ENCODE measurements at regions not wholly inside any gene's neighbourhood (a gene's known extent, or its start where the extent isn't known, plus 50 kb on each side); places are given as distances from the start of the nearest gene placed in this dataset.

DNA sequence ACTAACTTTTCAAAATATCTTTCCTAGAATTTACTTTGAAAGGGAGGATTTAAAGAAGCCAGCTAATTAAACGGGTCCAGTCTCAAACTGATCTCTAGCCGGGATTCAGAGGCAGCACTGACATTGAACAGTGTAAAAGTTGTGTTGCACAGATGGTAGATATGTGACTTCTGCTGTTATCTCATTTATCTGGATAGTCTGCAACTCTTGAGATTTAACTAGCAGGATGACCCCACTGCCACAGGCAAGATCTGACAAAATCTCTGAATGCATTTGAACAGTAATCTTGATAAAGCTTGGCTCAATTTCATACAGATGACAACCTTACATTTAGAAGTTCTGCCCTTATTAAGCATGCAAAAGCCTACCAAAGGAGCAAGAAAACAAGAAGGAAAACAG, 138.0 kb upstream of the CPNE8 start:
- DNase-seq: no peak

DNA sequence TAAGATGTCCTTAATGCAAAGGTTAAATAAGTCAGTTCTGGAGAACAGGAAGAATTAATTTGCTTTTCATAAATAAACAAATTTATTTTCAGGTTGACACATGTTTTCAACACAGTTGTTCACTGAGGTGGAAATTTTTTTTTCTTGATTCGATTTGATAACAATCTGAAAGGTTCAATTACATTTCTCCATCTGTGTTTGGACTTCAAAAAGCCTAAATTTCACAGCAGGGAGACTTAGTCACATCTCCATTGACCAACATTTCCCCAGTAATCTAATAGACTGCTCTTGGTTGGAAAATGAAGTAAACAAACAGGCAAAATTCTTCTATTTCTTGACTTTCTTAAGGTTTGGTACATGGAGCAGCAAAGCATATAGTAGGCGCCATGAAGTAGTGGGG, 134.9 kb upstream of the CPNE8 start:
- DNase-seq: no peak

DNA sequence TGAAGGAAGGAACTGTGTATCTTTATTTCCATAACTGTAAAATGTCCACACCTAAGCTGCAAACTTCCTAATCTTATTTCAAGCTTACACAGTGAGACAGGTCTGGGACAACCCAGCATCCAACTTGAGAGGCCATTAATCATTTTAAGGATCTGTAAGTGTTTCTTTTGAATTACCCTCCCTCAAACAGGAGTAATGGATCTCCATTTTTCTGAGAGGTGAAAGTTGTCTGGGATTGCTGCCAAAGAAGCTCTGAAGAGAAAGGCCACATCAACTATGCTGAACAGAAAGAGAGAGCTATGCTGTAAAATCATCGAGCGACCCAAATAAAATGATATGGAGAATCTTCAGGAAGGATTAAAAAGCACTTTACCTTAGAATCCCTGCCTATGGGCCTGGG, 131.7 kb upstream of the CPNE8 start:
- no peak for DNase-seq

DNA sequence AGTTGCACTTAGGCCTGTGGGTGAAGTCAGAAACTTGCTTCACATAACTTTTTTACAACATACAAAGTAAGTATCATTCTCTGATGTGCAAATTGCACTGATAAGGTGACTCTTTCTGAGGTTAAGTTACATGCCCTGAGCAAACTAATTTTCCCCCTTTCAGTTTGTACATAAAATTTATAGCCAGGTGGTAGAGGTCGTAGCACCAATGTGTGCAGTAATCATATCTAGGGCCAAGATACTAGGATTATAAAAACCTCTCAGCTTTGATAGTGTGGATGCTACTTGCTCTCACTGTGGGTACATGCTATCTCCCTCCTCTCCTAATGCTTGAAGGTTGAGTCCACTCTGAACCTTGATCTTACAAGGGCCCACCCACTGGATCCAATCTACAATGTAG, 130.7 kb upstream of the CPNE8 start:
- no peak for DNase-seq

DNA sequence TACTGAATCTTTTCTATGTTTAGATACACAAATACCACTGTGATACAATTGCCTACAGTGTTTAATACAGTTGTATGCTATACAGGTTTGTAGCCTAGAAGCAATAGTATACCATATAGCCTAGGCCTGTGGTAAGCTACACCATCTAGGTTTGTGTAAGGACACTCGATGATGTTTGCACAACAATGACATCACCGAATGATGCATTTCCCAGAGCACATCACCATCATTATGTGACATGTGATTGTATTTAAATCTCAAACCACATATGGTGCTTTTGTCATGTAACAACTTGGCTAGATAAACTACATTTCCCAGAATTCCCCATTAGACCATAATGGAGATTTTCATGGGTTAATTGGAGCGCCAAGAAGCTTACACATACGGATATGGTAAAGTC, 128.4 kb upstream of the CPNE8 start:
- no peak for DNase-seq

DNA sequence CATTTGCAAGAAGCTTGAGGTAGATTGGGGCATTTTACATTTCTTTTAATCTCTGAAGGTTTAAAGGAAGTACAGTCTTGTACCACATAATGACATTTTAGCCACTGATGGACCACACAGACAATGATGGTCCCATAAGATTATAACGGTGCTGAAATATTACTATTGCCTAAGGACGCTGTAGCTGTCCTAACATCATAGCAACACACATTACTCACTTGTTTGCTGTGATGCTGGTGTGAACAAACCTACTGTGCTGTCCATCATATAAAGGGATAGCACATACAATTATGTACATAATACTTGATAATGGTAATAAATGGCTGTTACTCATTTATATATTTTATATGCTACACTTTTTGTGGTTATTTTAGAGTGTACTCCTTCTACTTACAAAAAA, 127.1 kb upstream of the CPNE8 start:
- DNase-seq: no peak

DNA sequence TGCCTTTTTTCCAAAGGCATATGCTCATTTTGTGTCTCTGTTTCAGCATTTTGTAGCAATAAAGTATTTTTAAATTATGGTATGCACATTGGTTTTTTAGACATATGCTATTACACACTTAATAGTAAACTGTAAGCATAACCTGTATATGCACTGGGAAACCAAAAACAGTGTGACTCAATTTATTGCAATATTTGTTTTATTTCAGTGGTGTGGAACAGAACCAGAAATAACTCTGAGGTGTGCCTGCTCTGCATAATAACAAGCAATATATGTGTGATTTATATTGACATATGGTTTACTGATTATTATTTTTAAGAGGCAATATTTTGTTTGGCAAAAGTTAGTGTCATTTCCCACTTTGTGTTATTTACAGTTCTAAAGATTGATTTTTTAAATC, 126.6 kb upstream of the CPNE8 start:
- DNase-seq: no peak

DNA sequence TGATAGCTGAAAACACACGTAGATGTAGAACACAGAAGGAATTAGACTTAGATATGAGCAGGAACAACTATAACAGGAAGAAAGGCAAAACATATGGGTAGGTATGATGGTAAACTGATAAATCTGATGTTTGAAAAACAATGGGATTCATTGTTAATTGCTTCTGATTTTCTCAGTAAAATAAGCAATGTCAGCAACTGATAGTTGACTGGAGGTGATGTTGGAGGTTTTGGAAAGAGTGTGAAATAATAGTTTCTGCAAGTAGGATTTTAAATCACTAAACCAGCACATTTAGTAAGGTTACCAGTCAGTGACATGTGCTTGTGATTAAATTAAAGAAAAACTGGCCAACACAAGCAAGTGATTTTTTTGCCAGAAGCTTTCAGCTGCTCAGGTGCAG, 123.0 kb upstream of the CPNE8 start:
- DNase-seq: no peak

DNA sequence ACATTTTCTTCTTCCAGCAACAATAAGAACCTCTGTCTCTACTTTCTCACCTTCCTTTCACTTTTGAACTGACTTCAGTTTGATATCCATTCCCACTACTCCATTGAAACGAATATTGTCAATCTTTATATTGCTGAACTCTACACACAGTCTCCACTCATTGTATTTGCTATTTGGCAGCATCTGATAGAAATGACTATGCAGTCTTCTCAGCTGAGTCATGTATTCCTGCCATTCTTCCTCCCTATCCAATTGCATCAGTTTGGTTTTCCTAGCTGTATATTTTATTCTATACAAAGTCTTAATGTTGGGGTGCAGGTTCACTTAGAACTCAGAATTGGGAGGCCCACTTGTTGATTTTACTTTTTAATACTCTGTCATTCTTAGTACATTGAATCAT, 107.5 kb upstream of the CPNE8 start:
- DNase-seq: peak; percentile 29

DNA sequence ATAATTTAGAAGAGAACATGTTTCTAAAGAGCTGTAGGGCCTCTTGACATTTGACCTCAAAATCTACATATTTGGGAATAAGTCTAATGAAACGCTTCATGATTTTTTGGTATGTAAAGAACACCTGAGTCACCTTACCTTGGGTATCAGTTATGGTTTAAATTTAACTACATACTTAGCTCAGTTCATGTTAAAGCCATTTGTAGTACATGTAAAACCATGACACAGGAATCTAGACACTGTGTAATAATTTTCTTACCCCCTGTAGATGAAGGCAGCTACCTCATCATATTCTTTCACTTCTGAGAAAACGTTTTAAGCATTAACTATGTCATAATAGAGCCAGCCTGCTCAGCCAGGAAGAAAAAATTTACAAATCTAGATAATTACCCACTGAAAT, 105.8 kb upstream of the CPNE8 start:
- peak; percentile 46 for DNase-seq

DNA sequence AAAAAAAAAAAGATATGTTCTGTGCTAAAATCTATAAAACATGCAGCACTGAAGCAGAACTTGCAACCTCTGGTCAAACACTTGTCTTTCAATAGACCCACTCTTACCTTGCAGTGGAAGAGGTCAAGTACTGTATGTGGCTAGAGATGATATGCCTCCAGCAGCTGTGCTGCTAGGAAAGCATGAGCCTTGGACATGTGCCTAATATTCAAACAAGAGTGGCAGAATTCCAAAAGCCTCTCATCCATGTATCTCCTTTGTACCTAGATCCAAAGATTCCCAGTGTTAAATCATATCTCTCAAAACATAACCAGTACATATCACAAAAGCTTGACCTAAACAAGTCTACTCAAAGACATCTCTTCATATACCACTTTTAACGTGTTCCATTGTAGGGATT, 105.0 kb upstream of the CPNE8 start:
- DNase-seq: peak; percentile 43

DNA sequence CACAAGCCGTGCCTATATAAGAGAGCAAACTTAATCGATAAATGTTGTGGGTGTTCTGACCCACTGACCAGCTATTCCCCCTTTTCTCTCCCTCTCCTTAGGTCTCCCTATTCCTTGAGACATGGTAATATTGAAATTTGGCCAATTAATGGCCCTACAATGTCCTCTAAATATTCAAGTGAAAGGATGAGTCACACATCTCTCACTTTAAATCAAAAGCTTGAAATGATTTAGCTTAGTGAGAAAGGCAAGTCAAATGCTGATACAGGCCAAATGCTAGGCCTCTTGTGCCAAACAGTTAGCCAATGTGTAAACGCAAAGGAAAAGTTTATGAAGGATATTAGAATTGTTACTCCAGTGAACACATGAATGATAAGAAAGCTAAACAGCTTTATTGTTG, 102.2 kb upstream of the CPNE8 start:
- DNase-seq: no peak

DNA sequence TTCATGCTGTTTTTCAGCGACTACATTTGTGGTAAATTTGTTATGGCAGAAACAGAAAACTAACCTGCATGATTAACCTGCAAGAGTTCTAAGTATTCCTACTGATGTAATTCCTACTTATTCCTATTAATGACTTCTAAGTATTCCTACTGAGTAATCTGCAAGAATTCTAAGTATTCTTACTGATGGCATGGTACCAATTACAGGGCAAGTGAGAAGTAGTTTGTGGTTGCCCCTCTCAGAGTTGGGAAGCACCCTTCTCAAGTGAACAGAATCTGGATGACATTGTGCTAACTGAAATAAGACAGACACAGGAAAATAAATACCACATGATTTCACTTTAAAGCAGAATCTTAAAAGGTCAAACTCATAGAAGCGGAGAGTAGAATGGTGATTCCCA, 100.9 kb upstream of the CPNE8 start:
- DNase-seq: peak; percentile 82

DNA sequence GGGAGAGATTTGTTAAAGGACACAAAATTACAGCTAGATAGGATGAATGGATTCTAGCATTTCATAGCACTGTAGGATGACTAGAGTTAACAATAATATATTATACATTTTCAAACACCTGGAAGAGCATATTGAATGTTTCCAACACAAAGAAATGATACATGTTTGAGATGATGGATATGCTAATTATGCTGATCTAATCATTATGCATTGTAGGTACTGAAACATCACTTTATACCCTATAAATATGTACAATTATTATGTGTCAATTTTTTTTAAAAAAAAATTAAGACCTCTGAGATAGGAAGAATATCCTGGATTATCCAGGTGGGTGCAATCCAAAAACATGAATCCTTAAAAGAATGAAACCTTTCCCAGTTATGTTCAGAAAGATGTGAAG, 100.3 kb upstream of the CPNE8 start:
- no peak for DNase-seq

DNA sequence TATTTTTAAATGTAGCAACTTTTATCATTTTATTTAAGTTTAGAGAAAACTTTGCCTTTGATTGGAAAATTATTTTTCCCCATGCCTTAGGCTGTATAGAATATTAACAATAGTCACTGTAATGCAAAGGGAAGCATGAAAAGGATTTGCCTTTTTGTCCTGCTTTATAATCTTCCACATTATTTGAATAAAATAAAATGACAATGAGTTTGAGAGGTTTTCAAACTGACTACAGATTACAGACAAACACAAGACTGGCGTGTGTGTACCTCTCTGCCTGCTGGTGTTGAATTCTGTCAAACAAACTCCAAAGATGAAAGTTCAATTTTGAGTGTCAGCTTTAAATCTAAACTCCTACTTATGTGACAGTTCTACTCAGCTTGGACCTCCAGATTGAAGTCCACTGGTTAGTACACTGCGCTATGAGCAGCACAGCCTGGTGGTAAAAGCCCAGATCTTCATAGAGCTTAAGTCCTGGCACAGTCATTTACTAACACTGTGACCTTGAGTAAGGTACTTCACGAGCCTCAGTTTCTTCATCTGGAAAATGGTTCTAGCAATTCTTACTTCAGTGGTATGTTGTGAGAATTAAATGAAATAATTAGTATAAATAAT, 98.3 kb upstream of the CPNE8 start:
- DNase-seq: no peak

DNA sequence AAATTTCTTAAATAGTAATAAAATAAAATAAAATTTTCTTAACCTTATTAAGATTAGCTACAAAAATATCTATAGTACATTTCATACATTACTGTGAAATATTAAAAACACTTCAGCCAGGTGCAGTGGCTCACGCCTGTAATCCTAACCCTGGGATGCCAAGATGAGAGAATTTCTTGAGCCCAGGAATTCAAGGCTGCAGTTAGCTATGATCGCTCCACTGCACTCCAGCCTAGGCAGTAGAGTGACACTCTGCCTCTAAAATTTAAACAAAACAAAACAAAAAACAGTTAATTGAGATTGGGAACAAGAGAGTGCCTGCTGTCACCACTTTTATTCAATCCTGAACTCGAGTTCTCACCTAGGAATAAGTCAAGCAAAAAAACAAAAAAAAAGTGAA, 95.0 kb upstream of the CPNE8 start:
- DNase-seq: no peak

DNA sequence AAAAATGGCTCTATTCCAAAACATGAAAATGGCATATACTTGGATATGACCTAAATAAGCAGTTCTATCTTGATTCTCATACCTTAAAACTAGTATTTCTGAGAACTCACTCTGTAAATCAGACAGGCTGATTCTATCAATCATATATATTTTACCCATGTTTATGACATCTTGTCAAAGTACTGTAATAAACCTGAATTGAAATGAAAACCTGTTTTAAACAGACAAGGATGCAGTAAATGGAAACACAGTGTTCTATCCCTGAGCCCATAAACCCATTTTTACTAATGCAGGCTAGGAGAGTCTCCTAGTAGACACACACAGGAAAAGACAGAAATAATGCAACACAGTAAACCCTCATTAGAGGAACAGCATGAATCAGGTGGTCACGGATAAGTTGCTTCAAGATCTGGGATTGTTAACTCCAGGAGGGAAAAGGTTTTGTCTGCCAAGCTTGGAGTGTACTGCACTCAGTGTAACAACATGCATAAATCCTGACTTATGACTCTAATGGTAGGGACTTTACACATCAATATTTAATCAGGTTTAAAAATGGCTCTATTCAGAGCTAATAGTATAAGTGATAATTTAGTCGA, 93.6 kb upstream of the CPNE8 start:
- DNase-seq: peak; percentile 14

DNA sequence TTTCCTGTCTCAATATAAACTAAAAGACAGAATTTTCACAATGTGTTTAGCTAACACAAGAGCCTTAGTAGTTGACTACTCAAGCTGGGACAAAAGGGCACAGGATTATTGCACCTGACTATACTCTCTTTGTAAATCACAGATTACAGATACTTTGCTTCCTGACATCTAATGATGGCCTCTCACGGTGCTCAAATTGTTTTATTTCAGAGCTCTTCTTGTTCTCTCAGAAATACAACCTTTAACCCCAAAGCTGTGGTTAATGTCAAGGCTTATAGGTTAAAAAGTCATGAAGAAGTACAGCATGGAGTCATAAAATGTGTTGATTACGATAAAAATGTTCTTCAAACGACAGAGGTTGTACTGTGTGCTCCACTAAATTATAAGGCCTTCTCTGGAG, 89.9 kb upstream of the CPNE8 start:
- DNase-seq: no peak

DNA sequence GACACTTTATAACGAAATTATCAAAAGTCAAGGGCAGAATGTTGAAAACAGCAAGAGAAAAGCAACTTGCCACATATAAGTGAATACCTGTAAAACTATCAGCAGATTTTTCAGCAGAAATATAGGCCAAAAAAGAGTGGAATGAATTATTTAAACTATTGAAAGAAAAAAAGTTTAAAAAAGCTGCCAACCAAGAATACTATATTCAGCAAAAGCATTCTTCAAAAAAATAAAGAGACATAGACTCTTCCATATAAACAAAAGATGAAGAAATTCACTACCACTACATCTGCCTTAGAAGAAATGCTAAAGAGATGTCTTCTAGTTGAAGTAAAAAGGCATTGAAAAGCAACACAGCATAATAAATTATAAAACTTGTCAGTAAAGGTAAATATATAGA, 80.6 kb upstream of the CPNE8 start:
- no peak for DNase-seq

DNA sequence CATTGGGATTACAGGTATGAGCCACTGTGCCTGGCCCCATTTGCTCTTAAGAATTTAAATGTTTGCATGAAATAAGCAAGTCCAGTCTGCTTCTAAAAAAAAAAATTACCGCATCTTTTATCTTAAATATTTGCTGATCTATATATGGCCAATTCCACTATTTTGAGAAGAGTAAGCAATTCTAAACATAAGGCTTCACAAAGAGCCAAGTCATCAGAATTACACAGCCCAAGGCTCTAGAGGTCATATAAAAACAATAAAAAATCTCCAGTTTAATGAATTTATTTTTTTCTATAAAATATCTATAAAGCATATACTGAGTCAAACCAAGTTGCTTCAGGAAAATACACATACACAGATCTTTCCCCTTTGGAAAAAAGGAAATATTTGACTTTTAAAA, 79.0 kb upstream of the CPNE8 start:
- DNase-seq: no peak

DNA sequence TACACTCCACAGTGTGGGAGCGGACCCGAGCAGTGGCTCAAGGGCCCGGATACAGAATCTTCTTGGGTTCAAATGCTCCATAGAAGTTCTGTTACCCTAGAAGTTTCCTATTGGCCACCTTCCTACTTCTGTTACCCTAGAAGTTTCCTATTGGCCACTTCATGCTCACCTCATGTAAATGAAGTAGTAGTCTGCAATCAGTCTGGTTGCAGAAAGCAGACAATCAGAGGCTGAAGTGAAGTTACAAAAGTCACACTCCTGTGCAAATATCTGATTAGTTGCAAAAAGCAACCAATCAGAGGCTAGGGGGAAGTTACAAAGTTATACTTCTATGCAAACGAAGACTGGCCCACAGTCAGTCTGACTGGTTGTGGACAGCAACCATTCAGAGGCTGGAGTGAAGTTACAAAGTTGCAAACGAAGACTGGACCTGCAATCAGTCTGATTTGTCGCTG, 77.8 kb upstream of the CPNE8 start:
- DNase-seq: no peak

DNA sequence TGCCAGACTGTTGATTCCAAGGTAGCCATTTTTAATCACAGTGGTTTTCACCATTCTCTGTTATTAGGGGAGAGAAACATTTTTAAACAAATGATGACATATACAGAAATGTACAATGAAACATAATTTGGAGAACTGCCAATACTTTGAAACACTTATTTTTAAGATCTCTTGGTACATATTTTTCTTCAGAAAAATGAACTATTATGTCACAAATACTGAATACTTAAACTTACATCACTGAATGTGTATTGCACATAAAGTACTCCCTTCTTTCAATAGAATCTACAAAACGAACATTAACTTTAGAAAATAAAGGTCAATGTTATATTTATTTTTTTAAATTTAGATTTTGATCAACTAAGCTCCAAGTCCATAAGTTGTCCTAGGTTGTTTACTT, 71.7 kb upstream of the CPNE8 start:
- DNase-seq: no peak

DNA sequence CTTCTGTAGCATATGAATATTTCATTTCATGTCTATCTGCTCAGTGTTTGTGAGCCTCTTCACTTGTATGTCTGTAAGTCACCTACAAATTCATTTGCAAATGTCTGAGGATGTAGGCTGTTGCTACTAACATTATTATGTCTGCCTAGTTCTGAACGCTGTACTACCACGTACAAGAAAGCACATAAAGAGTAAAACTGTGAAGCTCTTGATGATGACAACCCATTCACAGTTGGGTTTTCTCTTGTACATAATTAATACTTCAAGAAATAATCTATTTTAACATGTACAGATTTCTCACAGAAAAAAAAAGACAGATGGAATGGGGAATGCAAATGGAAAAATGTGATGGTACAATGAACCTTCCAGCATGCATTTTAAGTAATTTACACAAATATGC, 64.3 kb upstream of the CPNE8 start:
- DNase-seq: no peak

DNA sequence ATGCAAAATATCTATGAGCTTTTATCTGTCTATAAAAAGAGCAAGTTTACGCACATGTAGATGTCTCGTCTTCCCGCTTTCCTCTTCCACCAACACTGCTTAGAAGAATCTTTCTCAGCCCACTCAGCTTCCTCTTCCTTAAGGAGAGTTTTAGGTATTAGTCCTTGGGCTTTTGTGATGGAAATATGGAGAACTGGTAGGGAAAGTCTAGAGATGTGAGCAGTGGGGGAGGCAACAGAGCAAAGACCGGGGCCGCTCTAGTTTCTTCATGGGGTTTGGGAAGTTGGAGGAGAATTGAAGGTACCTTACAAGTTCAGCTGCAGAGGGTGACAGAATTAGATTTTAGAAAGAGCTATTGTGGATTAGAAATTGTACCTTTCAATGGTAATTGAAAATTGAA, 56.3 kb upstream of the CPNE8 start:
- DNase-seq: no peak

DNA sequence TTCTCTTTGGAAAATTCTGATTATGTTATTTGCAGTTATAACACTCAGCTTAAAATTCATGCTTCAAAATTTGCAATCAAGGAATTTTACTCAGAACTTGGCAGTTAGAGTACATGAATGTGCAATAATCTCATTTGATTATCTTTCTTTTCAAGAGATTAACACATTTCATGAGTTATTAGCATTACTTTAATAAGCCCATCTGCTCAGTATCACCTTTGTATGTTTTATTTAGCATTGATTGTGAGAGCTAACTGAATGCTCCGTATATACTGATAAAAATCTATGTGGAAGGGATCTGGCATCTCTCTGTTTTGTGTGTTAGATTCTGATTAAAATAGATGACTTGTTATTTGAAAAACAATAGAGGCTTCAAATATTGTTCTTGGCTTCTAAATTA, 55.6 kb upstream of the CPNE8 start:
- DNase-seq: no peak

DNA sequence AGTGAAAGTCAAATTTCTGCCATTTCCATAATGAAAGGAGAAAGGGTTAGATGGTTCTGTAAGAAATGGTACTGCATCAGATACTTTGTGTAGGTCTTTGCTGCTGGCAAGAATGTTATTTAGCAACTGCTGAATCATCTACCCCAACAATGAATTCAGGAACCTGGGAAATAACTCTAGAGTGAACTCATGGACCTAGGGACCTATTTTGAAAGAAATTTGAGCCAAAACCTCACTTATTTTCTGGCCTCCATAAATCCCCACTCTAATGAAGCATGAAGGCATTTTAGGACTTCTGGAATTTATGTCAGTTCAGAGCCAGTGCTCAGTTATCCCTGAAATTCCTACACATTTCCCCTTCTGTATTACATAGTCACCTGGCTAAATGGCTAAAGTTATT, 50.9 kb upstream of the CPNE8 start:
- DNase-seq: peak; percentile 88

Data from kidney glomerular epithelial cell (primary cell).